ENCODE measurements at regions not wholly inside any gene's neighbourhood (a gene's known extent, or its start where the extent isn't known, plus 50 kb on each side); places are given as distances from the start of the nearest gene placed in this dataset.

DNA sequence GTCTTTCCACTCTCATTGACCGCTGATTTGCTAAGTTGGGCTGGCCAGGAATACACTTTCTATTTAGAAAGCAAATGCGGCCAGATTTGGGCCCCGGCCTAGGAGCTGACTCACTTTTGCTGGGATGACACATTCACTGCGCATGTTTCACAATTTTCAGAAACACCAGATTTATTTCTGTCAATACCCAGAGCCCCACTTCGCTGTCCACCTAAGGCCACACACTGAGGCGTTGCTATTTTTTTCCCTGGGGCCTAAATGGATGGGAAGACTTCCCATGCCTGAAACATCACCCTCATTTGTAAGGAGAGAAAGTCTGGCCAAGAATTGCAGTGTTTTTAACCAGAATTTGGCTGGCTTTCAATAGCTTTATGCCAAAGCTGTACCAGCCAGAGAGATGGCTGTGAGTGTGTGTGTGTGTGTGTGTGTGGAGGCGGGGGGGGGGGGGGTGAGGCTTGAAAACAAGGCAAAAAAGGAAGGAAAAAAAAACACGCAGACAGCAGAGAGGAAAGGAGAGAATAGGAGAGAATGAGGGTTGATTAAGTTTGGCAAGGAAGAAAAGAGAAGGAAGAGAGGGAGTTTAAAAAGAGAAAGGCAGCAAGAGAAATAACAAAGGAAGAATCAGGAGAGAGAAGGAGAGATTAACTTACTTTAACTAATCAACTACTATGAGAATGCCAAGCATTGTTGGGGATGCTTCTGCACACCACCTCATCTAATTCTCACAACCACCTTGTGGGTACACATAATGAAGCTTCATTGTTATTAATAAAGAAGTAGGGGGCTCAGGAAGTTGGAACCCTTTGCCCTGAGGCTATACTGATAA, 261.4 kb upstream of the KLF4 start:
- peak; percentile 75 to 85 (median 78) for TF ChIP-seq POLR2AphosphoS5 (IDR thresholded peaks at IDR 0.05)
- TF ChIP-seq, protein P1, sequence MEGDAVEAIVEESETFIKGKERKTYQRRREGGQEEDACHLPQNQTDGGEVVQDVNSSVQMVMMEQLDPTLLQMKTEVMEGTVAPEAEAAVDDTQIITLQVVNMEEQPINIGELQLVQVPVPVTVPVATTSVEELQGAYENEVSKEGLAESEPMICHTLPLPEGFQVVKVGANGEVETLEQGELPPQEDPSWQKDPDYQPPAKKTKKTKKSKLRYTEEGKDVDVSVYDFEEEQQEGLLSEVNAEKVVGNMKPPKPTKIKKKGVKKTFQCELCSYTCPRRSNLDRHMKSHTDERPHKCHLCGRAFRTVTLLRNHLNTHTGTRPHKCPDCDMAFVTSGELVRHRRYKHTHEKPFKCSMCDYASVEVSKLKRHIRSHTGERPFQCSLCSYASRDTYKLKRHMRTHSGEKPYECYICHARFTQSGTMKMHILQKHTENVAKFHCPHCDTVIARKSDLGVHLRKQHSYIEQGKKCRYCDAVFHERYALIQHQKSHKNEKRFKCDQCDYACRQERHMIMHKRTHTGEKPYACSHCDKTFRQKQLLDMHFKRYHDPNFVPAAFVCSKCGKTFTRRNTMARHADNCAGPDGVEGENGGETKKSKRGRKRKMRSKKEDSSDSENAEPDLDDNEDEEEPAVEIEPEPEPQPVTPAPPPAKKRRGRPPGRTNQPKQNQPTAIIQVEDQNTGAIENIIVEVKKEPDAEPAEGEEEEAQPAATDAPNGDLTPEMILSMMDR (IDR thresholded peaks at IDR 0.05), result no peak
